Motor neuron (in vitro differentiated cells): ENCODE measurements at regions not wholly inside any gene's neighbourhood (a gene's known extent, or its start where the extent isn't known, plus 50 kb on each side); places are given as distances from the start of the nearest gene placed in this dataset.
A peak's percentile ranks its signal among the peaks of the same experiment; 100 is the strongest.
"Not testable (repeated sequence)": the region's sequence is repeated elsewhere in the genome, so short reads cannot be mapped to it uniquely, and the experiment has no call there.

Experiments used
- ATAC-seq, 8 experiments: fragments of 200-7000 bp; cut with Tn5 transposase; replicated peaks in 6 of 8; 2 replicates each; pipeline ENCODE4 v1.8.0; 2021; ENCODE audit warnings: mild to moderate bottlenecking in 8 of 8, moderate library complexity in 8 of 8
- H3K27ac ChIP-seq, 2 donors: fragments of 250-450 bp; sonication (Bioruptor Pico); 2 replicates each; pipeline ENCODE4 v1.9.0; 2021; ENCODE audit warnings: antibody characterized with exemption in 2 of 2, mild to moderate bottlenecking in 2 of 2, moderate library complexity in 1 of 2
- H3K4me1 ChIP-seq, 2 donors: fragments of 250-450 bp; sonication (Bioruptor Pico); replicated peaks in 1 of 2; 2 replicates each; pipeline ENCODE4 v1.6.1; 2021; ENCODE audit warnings: antibody characterized with exemption in 2 of 2, mild to moderate bottlenecking in 2 of 2, moderate library complexity in 1 of 2
- H3K4me3 ChIP-seq, 5 donors: fragments of 250-450 bp; sonication (Bioruptor Pico); 2 replicates each; pipeline ENCODE4 v1.9.0; 2021; ENCODE audit warnings: antibody characterized with exemption in 5 of 5, mild to moderate bottlenecking in 5 of 5, moderate library complexity in 4 of 5
- WGBS, 10 experiments: fragments of 450-650 bp; shearing (Covaris generic); methylation state at CpG; one replicate each; pipeline ENCODE4 v1.0.0; 2022; 5-methylcytosine and 5-hydroxymethylcytosine counted together
- in situ Hi-C, 9 experiments: fragments of 400-800 bp; cut with MboI; loops; one replicate each; pipeline ENCODE4 v1.15.0; 2021; ENCODE audit warnings: low sequenced_read_pairs in 9 of 9, low pct_unique_long_range_greater_than_20kb in 2 of 9; ENCODE audit not compliant: unreplicated experiment in 9 of 9

- ATAC-seq: no peak
- H3K27ac ChIP-seq: no peak overlapping the region
- in situ Hi-C loops: no loop called here
- no peak overlapping the region for H3K4me3 ChIP-seq
- no peaks in the 10 kb centered on the region for H3K4me1 ChIP-seq
- WGBS, 10 experiments: 17 to 100% (median 67%) methylated on average over 1 to 4 of the region's 4 CpGs; no CpG with 5 or more reads in 1 of the 10 experiments
Observed at GRCh38 chr12:115798309-115798917, 479.1 kb downstream of the MED13L start.

DNA sequence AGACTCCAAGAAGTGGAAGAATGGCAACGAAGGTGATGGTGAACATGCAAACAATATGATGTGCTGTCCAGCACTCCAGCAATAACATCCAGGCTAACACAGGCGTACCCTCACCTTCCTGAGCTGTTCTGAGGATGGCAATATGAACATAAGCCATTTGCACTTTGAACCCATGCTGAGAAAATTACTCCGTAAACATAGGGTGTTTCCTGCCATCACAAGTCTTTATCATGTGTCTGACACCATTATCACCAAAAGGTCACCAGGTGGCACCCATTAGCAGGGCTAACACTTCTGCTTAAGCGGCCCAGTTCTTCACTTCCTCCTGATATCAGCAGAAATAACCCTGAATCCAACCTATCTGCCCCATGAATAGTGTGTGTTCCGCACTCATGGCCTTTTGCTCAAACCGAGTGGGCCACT is 482.8 kb downstream of the MED13L start:
- 17 to 100% (median 70%) methylated on average over 1 to 5 of the region's 6 CpGs for WGBS, 10 experiments
- Histone ChIP-seq H3K4me1 (no peaks in the 10 kb centered on the region), H3K27ac (no peak overlapping the region), H3K4me3 (no peak overlapping the region)
- in situ Hi-C loops: no loop called here
- ATAC-seq: no peak

GRCh38 chr12:115791331-115791730 is 486.2 kb downstream of the MED13L start:
- WGBS, 10 experiments: 39 to 100% (median 73%) methylated on average over 1 to 4 of the region's 4 CpGs; no CpG with 5 or more reads in 4 of the 10 experiments
- ATAC-seq: no peak
- in situ Hi-C loops: no loop called here

DNA sequence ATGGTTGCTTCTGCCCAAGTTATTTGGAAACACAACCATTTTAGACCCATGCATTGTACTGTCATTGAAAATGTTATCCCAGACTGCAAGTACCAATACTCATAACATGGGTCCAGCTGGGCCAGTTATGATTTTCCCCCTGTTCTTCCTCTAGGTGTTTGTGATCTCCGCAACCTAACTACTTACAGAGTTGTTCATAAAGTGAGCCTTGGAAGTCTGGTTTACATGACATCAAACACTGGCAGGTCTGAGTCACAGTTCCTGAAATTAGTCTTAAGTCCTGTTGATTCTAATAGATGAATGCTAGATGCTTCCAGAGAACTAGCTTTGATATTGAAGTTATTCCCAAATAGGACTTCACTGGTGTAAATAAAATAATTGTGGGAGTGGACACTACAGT is 487.0 kb downstream of the MED13L start:
- WGBS, 10 experiments: 67 to 100% (median 92%) methylated on average over 1 of the region's 1 CpG; no CpG with 5 or more reads in 6 of the 10 experiments
- ATAC-seq: no peak

More at GRCh38 chr12:115791331-115791730, 486.2 kb downstream of the MED13L start:
- H3K27ac ChIP-seq: no peak overlapping the region
- H3K4me1 ChIP-seq: no peaks in the 10 kb centered on the region
- no peak overlapping the region for H3K4me3 ChIP-seq

GRCh38 chr12:115786490-115786889 is 491.0 kb downstream of the MED13L start:
- H3K4me1 ChIP-seq, ATAC-seq, H3K4me3 ChIP-seq, in situ Hi-C loops, H3K27ac ChIP-seq: not testable (repeated sequence)
- 0 to 70% (median 50%) methylated on average over 1 to 2 of the region's 3 CpGs; no CpG with 5 or more reads in 5 of the 10 experiments for WGBS, 10 experiments

More for the DNA sequence above, 487.0 kb downstream of the MED13L start:
- Histone ChIP-seq H3K27ac (no peak overlapping the region), H3K4me3 (no peak overlapping the region), H3K4me1 (no peaks in the 10 kb centered on the region)
- in situ Hi-C loops: no loop called here

DNA sequence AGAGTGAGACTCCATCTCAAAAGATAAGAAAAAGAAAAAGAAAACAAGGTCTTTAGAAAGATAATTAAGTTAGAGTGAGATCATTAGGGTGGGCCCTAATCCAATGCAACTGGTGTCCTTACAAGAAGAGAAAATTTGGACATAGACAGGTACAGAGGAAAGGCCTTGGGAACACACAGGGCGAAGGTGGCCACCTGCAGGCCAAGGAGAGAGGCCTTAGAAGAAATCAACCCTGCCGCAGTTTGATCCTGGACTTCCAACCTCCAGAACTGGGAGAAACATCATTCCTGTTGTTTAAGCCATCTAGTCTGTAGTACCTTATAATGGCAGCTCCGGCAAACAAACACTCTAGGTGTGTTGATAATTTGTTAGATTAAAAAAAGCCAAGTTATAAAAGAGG is 491.9 kb downstream of the MED13L start:
- Histone ChIP-seq H3K4me1 (no peaks in the 10 kb centered on the region), H3K27ac (no peak overlapping the region), H3K4me3 (no peak overlapping the region)
- 66 to 100% (median 80%) methylated on average over 1 to 3 of the region's 3 CpGs; no CpG with 5 or more reads in 3 of the 10 experiments for WGBS, 10 experiments
- in situ Hi-C loops: no loop called here
- ATAC-seq: no peak

DNA sequence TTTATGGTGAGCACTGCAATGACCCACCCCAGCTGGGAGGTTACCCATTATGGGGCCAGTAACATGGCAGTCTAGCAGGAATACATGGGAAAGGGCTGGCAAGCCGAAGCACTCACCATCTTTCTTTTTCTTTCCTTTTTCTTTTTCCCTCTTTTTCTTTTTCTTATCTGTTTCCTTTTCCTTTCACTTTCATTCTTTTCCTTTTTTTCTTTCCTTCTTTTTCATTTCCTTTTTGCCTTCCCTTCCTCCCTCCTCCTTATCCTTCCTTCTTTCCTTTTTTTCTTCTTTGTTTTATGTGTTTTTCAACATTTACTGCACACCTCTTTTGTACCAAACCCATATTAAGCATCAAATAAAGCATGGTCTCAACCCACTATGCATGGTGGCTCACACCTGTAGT is 501.1 kb downstream of the MED13L start:
- Histone ChIP-seq H3K4me3 (no peak overlapping the region), H3K4me1 (no peaks in the 10 kb centered on the region), H3K27ac (no peak overlapping the region)
- no peak for ATAC-seq
- WGBS, 10 experiments: 9 to 86% (median 63%) methylated on average over 1 of the region's 1 CpG; no CpG with 5 or more reads in 2 of the 10 experiments
- in situ Hi-C loops: no loop called here

DNA sequence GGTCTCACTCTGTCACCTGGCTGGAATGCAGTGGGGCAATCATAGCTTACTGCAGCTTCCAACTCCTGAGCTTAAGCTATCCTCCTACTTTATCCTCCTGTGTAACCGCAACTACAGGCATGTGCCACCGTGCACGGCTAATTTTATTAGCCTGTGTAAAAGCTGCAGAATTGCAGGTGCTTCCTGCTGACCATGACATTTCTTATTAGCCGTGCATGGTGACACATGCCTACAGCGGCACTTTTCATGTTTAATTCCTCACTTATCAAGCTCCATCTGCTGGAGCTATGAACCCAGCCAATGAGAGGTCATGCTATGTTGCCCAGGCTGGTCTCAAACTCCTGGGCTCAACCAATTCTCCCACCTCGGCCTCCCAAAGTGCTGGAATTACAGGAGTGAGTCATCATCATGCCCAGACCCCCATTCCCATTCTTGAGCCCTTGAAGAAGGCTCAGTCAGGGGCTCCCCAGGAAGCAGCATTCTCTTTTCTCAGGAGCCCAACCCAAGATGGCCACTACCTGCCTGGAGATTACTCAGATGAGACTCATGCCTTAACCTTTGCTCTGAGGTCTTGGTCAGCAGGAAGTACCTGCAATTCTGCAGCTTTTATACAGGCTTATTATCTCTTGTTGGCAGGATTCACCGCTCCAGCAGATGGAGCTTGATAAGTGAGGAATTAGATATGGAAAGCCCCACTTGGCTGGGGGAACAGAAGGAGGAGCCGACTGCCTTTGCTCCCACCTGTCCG is 503.2 kb downstream of the MED13L start:
- no peak for ATAC-seq
- in situ Hi-C loops: loop anchor here in 4 of 9 experiments (25.0 kb wide), 1 partner anchor 1112 kb away; no protein-coding TSS in a partner anchor

GRCh38 chr12:115771601-115772000 is 505.9 kb downstream of the MED13L start:
- Histone ChIP-seq H3K27ac (no peak overlapping the region), H3K4me3 (no peak overlapping the region), H3K4me1 (no peaks in the 10 kb centered on the region)
- in situ Hi-C loops: loop anchor here in 4 of 9 experiments (25.0 kb wide), 1 partner anchor 1109 kb away; no protein-coding TSS in a partner anchor
- no peak for ATAC-seq
- 24 to 100% (median 69%) methylated on average over 1 to 3 of the region's 4 CpGs; no CpG with 5 or more reads in 1 of the 10 experiments for WGBS, 10 experiments

More for the DNA sequence above, 503.2 kb downstream of the MED13L start:
- WGBS, 10 experiments: 20 to 95% (median 87%) methylated on average over 2 to 6 of the region's 9 CpGs; no CpG with 5 or more reads in 1 of the 10 experiments
- no peak overlapping the region for H3K27ac ChIP-seq
- H3K4me1 ChIP-seq: no peaks in the 10 kb centered on the region
- no peak overlapping the region for H3K4me3 ChIP-seq

- H3K4me1 ChIP-seq: no peaks in the 10 kb centered on the region
- 0 to 86% (median 60%) methylated on average over 1 to 2 of the region's 2 CpGs; no CpG with 5 or more reads in 5 of the 10 experiments for WGBS, 10 experiments
- ATAC-seq: peak in 1 of 8 experiments; percentile 49
- H3K4me3 ChIP-seq: no peak overlapping the region
- no peak overlapping the region for H3K27ac ChIP-seq
- in situ Hi-C loops: loop anchor here in 4 of 9 experiments (25.0 kb wide), 1 partner anchor 1109 kb away; no protein-coding TSS in a partner anchor
Observed at GRCh38 chr12:115771065-115771464, 506.4 kb downstream of the MED13L start.

GRCh38 chr12:115770643-115771042 is 506.9 kb downstream of the MED13L start:
- Histone ChIP-seq H3K27ac (no peak overlapping the region), H3K4me3 (no peak overlapping the region), H3K4me1 (no peaks in the 10 kb centered on the region)
- in situ Hi-C loops: loop anchor here in 4 of 9 experiments (25.0 kb wide), 1 partner anchor 1108 kb away; no protein-coding TSS in a partner anchor
- no peak for ATAC-seq
- WGBS, 10 experiments: 0 to 33% (median 14%) methylated on average over 1 of the region's 1 CpG; no CpG with 5 or more reads in 3 of the 10 experiments

- Histone ChIP-seq H3K4me1 (no peaks in the 10 kb centered on the region), H3K27ac (no peak overlapping the region), H3K4me3 (no peak overlapping the region)
- ATAC-seq: no peak
- 6 to 83% (median 40%) methylated on average over 1 to 5 of the region's 5 CpGs; no CpG with 5 or more reads in 4 of the 10 experiments for WGBS, 10 experiments
- in situ Hi-C loops: loop anchor here in 4 of 9 experiments (25.0 kb wide), 1 partner anchor 1106 kb away; no protein-coding TSS in a partner anchor
Observed at GRCh38 chr12:115767916-115768315, 509.6 kb downstream of the MED13L start.
